KMS-11 (cell line): ENCODE measurements at regions not wholly inside any gene's neighbourhood (a gene's known extent, or its start where the extent isn't known, plus 50 kb on each side); places are given as distances from the start of the nearest gene placed in this dataset.

ENCODE experiments used
- H2AFZ ChIP-seq: fragments of 200-600 bp; sonication (generic); 2 replicates; pipeline ENCODE4 v1.6.1; 2016; ENCODE audit warnings: antibody characterized with exemption, mixed run types, low read depth
- H3K27ac ChIP-seq: fragments of 200-600 bp; sonication (generic); 2 replicates; pipeline ENCODE4 v1.6.1; 2016; ENCODE audit warnings: mild to moderate bottlenecking, mixed run types
- H3K27me3 ChIP-seq: fragments of 200-600 bp; sonication (generic); 2 replicates; pipeline ENCODE4 v1.6.1; 2017; ENCODE audit warnings: mild to moderate bottlenecking, low read depth, mixed run types, moderate library complexity; ENCODE audit not compliant: insufficient read depth
- H3K36me3 ChIP-seq: fragments of 200-600 bp; sonication (generic); 2 replicates; pipeline ENCODE4 v1.6.1; 2017; ENCODE audit warnings: mild to moderate bottlenecking, mixed run types; ENCODE audit not compliant: insufficient read depth
- H3K4me1 ChIP-seq: fragments of 200-600 bp; sonication (generic); 2 replicates; pipeline ENCODE4 v1.6.1; 2016; ENCODE audit warnings: mild to moderate bottlenecking, low read depth, mixed run types; ENCODE audit not compliant: poor library complexity, severe bottlenecking
- H3K4me2 ChIP-seq: fragments of 200-600 bp; sonication (generic); 2 replicates; pipeline ENCODE4 v1.7.0; 2016; ENCODE audit warnings: mild to moderate bottlenecking, mixed run types
- H3K4me3 ChIP-seq: fragments of 200-600 bp; sonication (generic); IDR thresholded peaks from 2 replicates; pipeline ENCODE4 v1.6.1; 2017; ENCODE audit warnings: low read depth, low read length, mixed read lengths; ENCODE audit not compliant: insufficient read depth
- H3K79me2 ChIP-seq: fragments of 200-600 bp; sonication (generic); 2 replicates; pipeline ENCODE4 v1.6.1; 2016; ENCODE audit warnings: low read depth, mixed run types; ENCODE audit not compliant: insufficient read depth
- H3K9ac ChIP-seq: fragments of 200-600 bp; sonication (generic); 2 replicates; pipeline ENCODE4 v1.6.1; 2016; ENCODE audit warnings: mild to moderate bottlenecking, mixed run types
- H4K20me1 ChIP-seq: fragments of 200-600 bp; sonication (generic); 2 replicates; pipeline ENCODE4 v1.6.1; 2016; ENCODE audit warnings: mild to moderate bottlenecking, mixed run types; ENCODE audit not compliant: insufficient read depth
- CTCF ChIP-seq: fragments of 200-600 bp; sonication (generic); conservative IDR thresholded peaks from 2 replicates; pipeline ENCODE4 v1.6.1; 2017; ENCODE audit warnings: low read depth, mild to moderate bottlenecking, antibody characterized with exemption, low read length, moderate library complexity, mixed read lengths

- no peaks in the 10 kb centered on the region for H3K79me2 ChIP-seq
- no peaks in the 10 kb centered on the region for H3K27me3 ChIP-seq
- TF ChIP-seq CTCF: no peak
- H3K4me3 ChIP-seq: no peak overlapping the region
- no peaks in the 10 kb centered on the region for H3K4me1 ChIP-seq
- H3K36me3 ChIP-seq: no peaks in the 10 kb centered on the region
- H3K4me2 ChIP-seq: no peak overlapping the region
- no peaks in the 10 kb centered on the region for H4K20me1 ChIP-seq
- no peak overlapping the region for H3K9ac ChIP-seq
- no peak overlapping the region for H3K27ac ChIP-seq
- no peak overlapping the region for H2AFZ ChIP-seq
These were observed 324.3 kb downstream of the GPAT3 start for GRCh38 chr4:83860200-83860599.

DNA sequence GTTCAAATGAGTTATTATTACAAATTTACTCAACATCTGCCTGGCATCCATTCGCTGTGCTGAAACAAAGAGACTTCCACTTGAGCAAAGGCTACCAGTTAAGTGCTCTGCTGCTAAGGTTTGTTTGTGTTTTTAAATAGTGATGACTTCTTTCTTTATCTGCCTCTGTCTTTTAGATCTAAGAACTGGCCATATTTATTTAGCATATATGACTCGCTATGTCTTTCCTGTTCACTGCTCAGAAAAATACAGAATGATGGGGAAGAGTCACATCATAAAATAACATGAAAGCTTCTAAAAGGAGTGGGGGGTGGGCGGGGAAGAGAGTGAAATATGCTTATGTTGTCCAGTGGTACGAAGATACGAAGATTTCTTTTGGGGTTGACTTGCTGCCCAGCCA lies 322.2 kb downstream of the GPAT3 start:
- H3K4me3 ChIP-seq: no peak overlapping the region
- no peak overlapping the region for H2AFZ ChIP-seq
- H4K20me1 ChIP-seq: no peaks in the 10 kb centered on the region
- H3K4me2 ChIP-seq: no peak overlapping the region
- H3K27me3 ChIP-seq: no peaks in the 10 kb centered on the region
- TF ChIP-seq CTCF: no peak
- H3K79me2 ChIP-seq: no peaks in the 10 kb centered on the region
- no peak overlapping the region for H3K27ac ChIP-seq
- H3K36me3 ChIP-seq: no peaks in the 10 kb centered on the region
- no peak overlapping the region for H3K9ac ChIP-seq
- no peaks in the 10 kb centered on the region for H3K4me1 ChIP-seq

DNA sequence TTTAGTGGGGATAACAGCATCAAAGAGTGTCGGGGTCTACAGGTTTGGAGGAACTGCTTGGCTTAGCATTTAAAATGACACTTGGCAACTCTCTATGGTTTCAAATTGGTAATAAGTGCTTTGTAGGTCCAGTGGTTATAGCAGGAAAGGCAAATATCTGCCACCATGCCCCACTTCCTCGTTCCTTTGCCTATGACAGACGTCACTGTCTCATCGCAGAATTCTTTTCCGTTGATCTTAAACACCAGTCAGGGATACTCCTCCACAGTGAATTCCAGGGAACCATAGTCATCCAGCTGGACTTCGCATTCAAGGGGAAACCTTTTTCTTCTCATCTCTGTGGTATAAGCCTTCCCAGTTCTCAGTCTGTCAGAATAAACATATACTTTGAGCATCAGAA lies 319.1 kb downstream of the GPAT3 start:
- Histone ChIP-seq H2AFZ (no peak overlapping the region), H3K27ac (no peak overlapping the region), H3K27me3 (no peaks in the 10 kb centered on the region), H3K4me1 (no peaks in the 10 kb centered on the region), H3K9ac (no peak overlapping the region), H3K4me3 (no peak overlapping the region), H4K20me1 (no peaks in the 10 kb centered on the region), H3K4me2 (no peak overlapping the region), H3K79me2 (no peaks in the 10 kb centered on the region), H3K36me3 (no peaks in the 10 kb centered on the region)
- no peak for TF ChIP-seq CTCF

- TF ChIP-seq CTCF: no peak
- Histone ChIP-seq H3K27ac (no peak overlapping the region), H2AFZ (no peak overlapping the region), H3K36me3 (no peaks in the 10 kb centered on the region), H3K4me3 (no peak overlapping the region), H3K79me2 (no peaks in the 10 kb centered on the region), H4K20me1 (no peaks in the 10 kb centered on the region), H3K27me3 (no peaks in the 10 kb centered on the region), H3K4me2 (no peak overlapping the region), H3K4me1 (no peaks in the 10 kb centered on the region), H3K9ac (no peak overlapping the region)
These were observed 316.2 kb downstream of the GPAT3 start for GRCh38 chr4:83852085-83852451.
